Right ventricle myocardium superior (tissue), 1 donor: ENCODE measurements at regions not wholly inside any gene's neighbourhood (a gene's known extent, or its start where the extent isn't known, plus 50 kb on each side); places are given as distances from the start of the nearest gene placed in this dataset.
A peak's percentile ranks its signal among the peaks of the same experiment; 100 is the strongest.

Experiments
- ATAC-seq: fragments of 200-7000 bp; cut with Tn5 transposase; one replicate; pipeline ENCODE4 v1.9.1; 2020; ENCODE audit warnings: mild to moderate bottlenecking; ENCODE audit not compliant: poor library complexity
- DNase-seq: peaks from one replicate; pipeline ENCODE4 v3.0.0-alpha.2; 2020
- intact Hi-C: fragments of 100-400 bp; cut with DNase I; formaldehyde crosslinking; loops from one replicate; pipeline ENCODE4 v1.11.2; 2022
- donor health status: DM: no; HTN: yes; CAD: no; lungs with severe emphysema.

- no peak for ATAC-seq
- no peak for DNase-seq
- intact Hi-C loops, result no loop called here
Measured at GRCh38 chr2:5328826-5329225, 363.4 kb upstream of the SOX11 start.

DNA sequence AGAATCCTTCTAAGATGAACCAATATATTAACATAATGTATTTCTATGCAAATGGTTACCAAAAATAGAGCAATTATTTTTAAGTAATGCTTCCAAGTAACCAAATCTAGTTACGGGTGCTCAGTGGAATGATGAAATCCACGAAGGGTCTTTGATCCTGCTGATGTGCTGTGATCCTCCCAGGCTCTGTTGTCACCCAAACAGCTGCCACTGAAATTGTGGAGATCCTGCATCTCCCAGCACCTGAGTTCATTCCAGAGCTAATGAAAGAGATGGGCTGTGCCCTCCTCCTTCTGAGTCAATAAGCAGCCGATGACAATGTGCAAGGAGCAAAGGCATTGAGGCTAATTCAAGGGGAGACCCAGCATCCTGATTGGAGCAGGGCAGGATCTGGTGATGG is 362.4 kb upstream of the SOX11 start:
- no peak for DNase-seq
- no peak for ATAC-seq
- intact Hi-C loops, result no loop called here

DNA sequence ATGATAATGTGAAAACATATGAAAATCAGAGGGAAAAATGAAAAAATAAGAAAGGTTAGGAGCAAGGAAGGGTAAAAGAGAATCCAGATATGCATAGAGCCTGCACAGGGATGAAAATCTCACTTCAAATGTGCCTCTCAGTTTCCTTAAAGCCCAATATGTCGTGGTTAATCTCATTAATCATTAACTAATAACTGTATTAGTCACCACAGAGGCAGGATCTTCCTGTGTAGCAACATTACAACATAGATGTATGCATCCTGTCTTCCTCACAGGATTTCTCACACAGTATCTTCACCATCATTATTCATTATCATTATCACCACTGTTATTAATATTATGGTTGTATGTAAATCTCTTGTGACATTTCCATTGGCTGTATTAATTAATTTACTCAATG is 361.2 kb upstream of the SOX11 start:
- no peak for ATAC-seq
- DNase-seq, result no peak
- intact Hi-C loops, result no loop called here

- intact Hi-C loops, result no loop called here
- DNase-seq (no peak), ATAC-seq (no peak)
Measured at GRCh38 chr2:5332925-5333324, 359.3 kb upstream of the SOX11 start.

GRCh38 chr2:5339473-5339872 is 352.7 kb upstream of the SOX11 start:
- DNase-seq (no peak), ATAC-seq (no peak)
- intact Hi-C loops, result no loop called here

- ATAC-seq (no peak), DNase-seq (no peak)
- intact Hi-C loops, result no loop called here
Measured at GRCh38 chr2:5343785-5344335, 348.3 kb upstream of the SOX11 start.

DNA sequence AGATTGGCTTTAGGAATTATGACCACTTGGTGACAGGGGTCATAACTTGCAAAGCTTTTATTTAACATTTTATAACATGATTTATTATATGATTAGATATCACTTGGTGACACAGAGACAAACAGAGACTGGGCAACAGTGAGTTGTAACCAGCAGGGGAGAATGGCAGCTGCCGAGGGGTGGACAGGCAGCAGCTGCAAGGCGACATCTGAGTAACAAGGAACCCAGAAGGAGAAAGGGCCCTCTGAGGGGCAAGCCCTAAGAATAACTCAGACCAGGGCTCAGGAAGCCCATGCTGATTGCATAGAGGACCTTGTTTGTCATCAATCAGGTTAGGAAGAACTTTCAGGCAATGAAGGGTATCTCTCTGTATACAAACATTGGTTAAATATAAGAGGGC is 339.9 kb upstream of the SOX11 start:
- DNase-seq, result no peak
- ATAC-seq, result no peak
- intact Hi-C loops, result no loop called here

DNA sequence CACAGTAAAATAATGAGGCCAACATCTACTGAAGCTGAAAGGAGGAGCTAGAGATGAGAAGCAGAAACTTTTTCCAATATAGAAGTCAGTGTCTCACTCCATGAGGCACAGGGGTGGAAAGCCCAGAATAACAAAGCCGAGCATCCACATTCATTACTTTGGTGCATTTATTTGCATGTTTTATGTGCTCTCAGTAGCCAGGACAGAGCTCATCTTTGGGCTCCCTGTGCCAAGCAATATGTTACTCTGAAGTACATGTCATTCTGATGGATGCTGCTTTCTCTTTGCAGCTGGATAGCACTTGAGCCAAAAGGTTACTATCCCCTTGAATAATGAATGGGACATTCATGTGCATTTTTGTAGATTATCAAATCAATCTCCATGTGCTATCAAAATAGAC is 338.6 kb upstream of the SOX11 start:
- ATAC-seq, result no peak
- intact Hi-C loops, result no loop called here
- no peak for DNase-seq

- DNase-seq (no peak), ATAC-seq (no peak)
- intact Hi-C loops, result no loop called here
Measured at GRCh38 chr2:5359397-5359796, 332.8 kb upstream of the SOX11 start.

- no peak for ATAC-seq
- DNase-seq, result no peak
- intact Hi-C loops, result no loop called here
Measured at GRCh38 chr2:5360081-5360480, 332.1 kb upstream of the SOX11 start.

GRCh38 chr2:5364361-5364760 is 327.8 kb upstream of the SOX11 start:
- intact Hi-C loops, result no loop called here
- ATAC-seq, result no peak
- no peak for DNase-seq

GRCh38 chr2:5365871-5366461 is 326.2 kb upstream of the SOX11 start:
- ATAC-seq, result peak; percentile 81
- intact Hi-C loops, result no loop called here
- peak; percentile 71 for DNase-seq

- DNase-seq (no peak), ATAC-seq (no peak)
- intact Hi-C loops, result no loop called here
Measured at GRCh38 chr2:5367321-5367720, 324.9 kb upstream of the SOX11 start.

DNA sequence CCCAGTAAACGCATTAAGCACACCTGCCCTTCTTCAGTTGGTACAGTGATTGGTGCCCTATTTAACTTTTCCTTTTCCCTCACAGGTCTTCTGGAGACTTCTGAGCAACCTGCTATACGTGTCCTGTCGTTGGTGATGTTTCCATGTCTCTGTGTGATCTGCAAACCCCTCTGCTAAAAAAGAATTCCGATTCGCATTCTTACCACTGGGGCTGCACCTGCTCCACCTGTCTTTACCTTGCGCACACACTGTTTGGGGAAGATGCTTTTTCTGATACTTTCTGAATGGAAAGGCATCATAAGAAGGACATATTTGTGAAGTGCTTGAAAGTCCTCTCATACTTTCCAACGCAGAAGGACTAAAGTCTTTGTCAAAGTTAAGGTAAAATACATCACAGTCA is 323.9 kb upstream of the SOX11 start:
- intact Hi-C loops, result no loop called here
- no peak for DNase-seq
- ATAC-seq, result no peak

DNA sequence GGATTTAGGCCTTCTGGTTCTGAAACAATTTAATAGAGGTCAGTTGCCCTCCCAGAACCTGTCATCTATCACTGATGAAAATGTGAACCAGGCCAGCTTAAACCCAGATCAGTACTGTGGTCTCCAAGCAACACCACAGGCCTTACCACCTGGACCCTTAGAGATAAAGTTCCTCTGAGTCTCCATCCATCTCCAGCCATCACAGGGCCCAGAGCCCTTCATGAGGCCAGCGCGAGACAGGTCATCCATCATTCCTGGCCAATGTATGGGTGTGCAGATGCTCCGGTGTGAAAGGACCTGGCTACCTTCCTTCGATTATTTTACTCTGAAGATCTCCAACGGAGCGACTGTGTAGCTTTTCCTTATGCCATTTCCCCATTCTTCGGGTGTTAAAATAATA is 322.7 kb upstream of the SOX11 start:
- no peak for ATAC-seq
- intact Hi-C loops, result no loop called here
- DNase-seq, result no peak

DNA sequence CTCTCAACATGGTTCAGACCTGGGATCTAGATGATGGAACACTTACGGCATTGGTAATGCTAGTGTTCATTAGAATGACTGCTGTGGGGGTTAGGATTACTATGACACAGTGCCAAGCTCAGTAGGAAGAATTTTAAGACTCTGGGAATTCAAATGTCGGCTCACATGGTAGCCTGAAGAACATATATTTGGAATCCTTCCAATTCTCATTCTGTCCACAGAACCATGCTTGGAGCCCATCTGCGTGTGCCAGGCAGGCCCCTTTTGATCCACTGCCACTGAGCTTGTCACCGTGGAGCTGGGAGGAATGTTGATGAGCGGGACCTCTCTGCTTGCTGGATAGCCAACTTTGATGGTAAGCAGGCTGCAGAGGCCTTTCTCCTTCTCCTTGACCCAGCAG is 322.0 kb upstream of the SOX11 start:
- intact Hi-C loops, result no loop called here
- no peak for ATAC-seq
- DNase-seq, result no peak

DNA sequence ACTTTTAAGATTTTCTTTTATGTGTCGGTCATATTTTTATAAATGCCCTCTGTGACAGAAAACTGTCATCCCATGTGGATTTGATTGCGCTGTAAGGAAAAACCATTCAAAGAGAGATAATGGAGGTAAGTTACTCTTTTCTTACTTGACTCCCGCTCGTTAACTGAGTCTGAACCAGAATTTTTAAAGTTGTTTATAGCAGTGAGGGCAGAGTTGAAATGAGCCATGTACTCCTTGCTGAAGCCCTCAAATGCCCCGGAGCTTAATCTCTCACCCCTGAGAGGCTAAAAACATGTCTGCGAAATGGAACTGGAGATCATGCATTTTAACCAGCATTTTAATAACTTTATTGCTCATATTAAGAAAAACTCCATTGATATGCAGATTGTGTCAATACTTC is 320.0 kb upstream of the SOX11 start:
- ATAC-seq, result no peak
- intact Hi-C loops, result no loop called here
- DNase-seq, result no peak

DNA sequence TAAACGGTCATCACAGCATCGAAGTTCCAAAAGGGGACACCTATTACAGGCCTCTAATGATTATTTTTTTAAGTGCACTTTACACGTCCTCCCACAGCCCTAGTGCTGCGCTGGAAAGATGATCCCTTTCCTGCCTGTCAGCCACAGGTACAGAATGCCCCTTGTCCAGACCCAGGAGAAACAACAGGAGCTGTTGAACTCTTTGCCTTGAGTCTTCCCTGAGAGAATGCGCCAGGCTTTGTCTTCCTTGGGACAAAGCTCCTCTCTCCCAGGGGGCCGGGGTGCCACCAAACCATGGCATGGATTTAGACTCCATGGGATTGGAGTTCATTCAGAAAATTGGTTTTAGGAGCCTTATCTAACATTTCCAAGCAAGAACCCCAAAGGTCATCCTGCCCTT is 319.0 kb upstream of the SOX11 start:
- DNase-seq, result no peak
- ATAC-seq, result no peak
- intact Hi-C loops, result no loop called here

DNA sequence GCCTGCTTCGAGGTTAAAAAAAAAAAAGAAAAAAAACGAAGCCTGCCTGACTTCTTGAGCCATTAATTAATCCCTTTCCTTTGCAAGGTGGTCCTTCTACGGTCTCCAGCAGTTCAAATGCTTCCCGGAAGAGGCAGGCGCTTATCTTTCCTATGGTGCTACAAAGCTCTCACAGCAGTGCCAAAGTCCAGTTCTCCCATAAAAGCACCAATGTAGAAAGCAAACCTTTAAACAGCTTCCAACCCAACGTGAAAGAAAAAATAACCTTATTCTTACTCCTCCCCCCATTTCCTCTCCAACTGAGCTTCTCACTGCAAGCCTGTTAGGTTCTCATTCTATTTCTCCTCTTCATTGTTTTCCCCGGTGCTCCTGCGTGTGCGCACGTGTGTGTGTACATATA is 317.4 kb upstream of the SOX11 start:
- ATAC-seq, result no peak
- no peak for DNase-seq
- intact Hi-C loops, result no loop called here

DNA sequence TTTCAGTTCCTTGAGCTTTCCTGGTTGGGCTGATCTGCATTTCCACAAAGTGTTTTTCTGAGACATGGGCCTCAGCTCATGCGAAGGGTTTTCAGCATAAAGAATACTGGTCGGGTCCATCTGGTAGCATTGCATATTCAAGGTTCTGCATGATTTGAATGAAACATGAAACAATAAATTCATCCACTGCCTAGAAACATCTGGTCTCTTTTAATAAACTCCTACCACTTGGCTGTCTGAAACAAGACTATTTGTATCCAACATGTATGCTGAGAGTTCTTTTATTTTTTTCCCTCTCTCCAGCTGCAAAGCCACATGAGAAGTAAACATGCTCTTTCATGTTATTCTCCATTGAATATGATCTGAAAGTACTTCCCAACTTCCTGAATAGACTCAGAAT is 314.9 kb upstream of the SOX11 start:
- ATAC-seq, result no peak
- intact Hi-C loops, result no loop called here
- no peak for DNase-seq

DNA sequence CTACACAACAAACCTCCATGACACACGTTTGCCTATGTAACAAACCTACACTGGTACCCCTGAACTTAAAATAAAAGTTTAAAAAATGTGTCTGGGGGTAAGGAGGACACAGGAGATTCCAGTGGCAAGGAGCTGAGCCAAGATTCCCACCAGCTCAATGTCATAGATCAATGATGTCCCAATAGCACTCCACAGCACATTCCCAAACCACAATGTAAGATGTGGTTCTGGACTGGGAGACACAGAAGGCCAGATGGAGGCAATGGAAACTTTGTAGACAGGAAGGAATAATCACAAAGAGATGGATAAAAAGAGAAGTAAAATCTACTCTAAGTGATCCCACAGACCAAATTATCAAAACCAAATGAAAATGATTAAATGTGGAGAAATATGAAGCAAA is 312.4 kb upstream of the SOX11 start:
- DNase-seq (no peak), ATAC-seq (no peak)
- intact Hi-C loops, result no loop called here
